WTC11 (cell line): ENCODE measurements at regions not wholly inside any gene's neighbourhood (a gene's known extent, or its start where the extent isn't known, plus 50 kb on each side); places are given as distances from the start of the nearest gene placed in this dataset.

ENCODE experiments used
- ATAC-seq: fragments of 200-7000 bp; cut with Tn5 transposase; 2 replicates; pipeline ENCODE4 v1.10.0; 2021; ENCODE audit warnings: mild to moderate bottlenecking, moderate library complexity
- CTCF ChIA-PET: fragments of 300-600 bp; sonication (Branson Sonifier 250); formaldehyde crosslinking; loops from one replicate; lab custom pipeline; 2021; ENCODE audit warnings: antibody characterized with exemption; lab: Charles Lee
- POLR2A ChIA-PET: fragments of 350-600 bp; sonication (Branson Sonifier 250); formaldehyde crosslinking; loops from one replicate; lab custom pipeline; 2021; ENCODE audit warnings: antibody characterized with exemption; lab: Charles Lee
- DNase-seq: peaks from one replicate; pipeline ENCODE4 v3.0.0; 2021; ENCODE audit warnings: low spot score
- H3K27ac Mint-ChIP-seq: 2 replicates; pipeline ENCODE4 v1.8.0; 2021; ENCODE audit warnings: mixed read lengths
- H3K27me3 Mint-ChIP-seq: 2 replicates; pipeline ENCODE4 v1.8.0; 2021; ENCODE audit warnings: low read depth, mild to moderate bottlenecking, moderate library complexity, mixed read lengths
- H3K36me3 Mint-ChIP-seq: 2 replicates; pipeline ENCODE4 v1.8.0; 2021; ENCODE audit warnings: mixed read lengths
- H3K4me1 Mint-ChIP-seq: 2 replicates; pipeline ENCODE4 v1.8.0; 2022; ENCODE audit warnings: mixed read lengths
- H3K4me3 Mint-ChIP-seq: 2 replicates; pipeline ENCODE4 v1.8.0; 2021; ENCODE audit warnings: mild to moderate bottlenecking, moderate library complexity, mixed read lengths
- H3K9me3 Mint-ChIP-seq: 2 replicates; pipeline ENCODE4 v1.8.0; 2021; ENCODE audit warnings: mixed read lengths
- CREB1 ChIP-seq: sonication (generic); formaldehyde crosslinking; IDR thresholded peaks from 2 replicates; pipeline ENCODE4 v1.8.0; 2023; ENCODE audit warnings: mild to moderate bottlenecking, missing genetic modification reagents
- FOXJ3 ChIP-seq: sonication (generic); formaldehyde crosslinking; IDR thresholded peaks from 2 replicates; pipeline ENCODE4 v1.9.0; 2021; ENCODE audit warnings: missing genetic modification reagents, mild to moderate bottlenecking, borderline replicate concordance
- HMGA2 ChIP-seq: fragments of 250-450 bp; sonication (Bioruptor Pico); IDR thresholded peaks from 2 replicates; pipeline ENCODE4 v1.4.0; 2021; ENCODE audit warnings: mild to moderate bottlenecking, moderate library complexity
- IRF2 ChIP-seq: sonication (generic); formaldehyde crosslinking; IDR thresholded peaks from 2 replicates; pipeline ENCODE4 v1.8.0; 2022; ENCODE audit warnings: low read depth, missing genetic modification reagents, borderline replicate concordance
- JAZF1 ChIP-seq: fragments of 250-450 bp; sonication (Bioruptor Pico); IDR thresholded peaks from 2 replicates; pipeline ENCODE4 v1.9.0; 2021; ENCODE audit warnings: moderate library complexity, mild to moderate bottlenecking, inconsistent platforms
- KAT7 ChIP-seq: sonication (generic); formaldehyde crosslinking; IDR thresholded peaks from 2 replicates; pipeline ENCODE4 v1.8.1; 2023; ENCODE audit warnings: missing genetic modification reagents, mild to moderate bottlenecking, borderline replicate concordance
- MYBL2 ChIP-seq: sonication (generic); formaldehyde crosslinking; IDR thresholded peaks from 2 replicates; pipeline ENCODE4 v1.8.1; 2023; ENCODE audit warnings: mild to moderate bottlenecking, moderate library complexity, missing genetic modification reagents
- RORB ChIP-seq: fragments of 250-450 bp; sonication (Bioruptor Pico); IDR thresholded peaks from 2 replicates; pipeline ENCODE4 v1.9.0; 2021; ENCODE audit warnings: mild to moderate bottlenecking
- ZBTB21 ChIP-seq: sonication (generic); formaldehyde crosslinking; IDR thresholded peaks from 2 replicates; pipeline ENCODE4 v1.8.1; 2023; ENCODE audit warnings: mild to moderate bottlenecking, missing genetic modification reagents, borderline replicate concordance
- ZNF121 ChIP-seq: sonication (generic); formaldehyde crosslinking; IDR thresholded peaks from 2 replicates; pipeline ENCODE4 v1.8.0; 2023; ENCODE audit warnings: missing genetic modification reagents
- ZNF416 ChIP-seq: fragments of 250-450 bp; sonication (Bioruptor Pico); IDR thresholded peaks from 2 replicates; pipeline ENCODE4 v1.9.0; 2021; ENCODE audit warnings: mild to moderate bottlenecking, inconsistent platforms
- TF ChIP-seq, protein P1 (sequence below): sonication (generic); formaldehyde crosslinking; IDR thresholded peaks from 2 replicates; pipeline ENCODE4 v1.8.0; 2023; ENCODE audit warnings: missing genetic modification reagents, mild to moderate bottlenecking, borderline replicate concordance
- TF ChIP-seq, protein P2 (sequence below): sonication (generic); formaldehyde crosslinking; IDR thresholded peaks from 2 replicates; pipeline ENCODE4 v1.8.1; 2022; ENCODE audit warnings: mild to moderate bottlenecking, missing genetic modification reagents, moderate library complexity, borderline replicate concordance
- TF ChIP-seq, protein P3 (sequence below): fragments of 250-450 bp; sonication (Bioruptor Pico); IDR thresholded peaks from 2 replicates; pipeline ENCODE4 v1.9.0; 2021; ENCODE audit warnings: mild to moderate bottlenecking, borderline replicate concordance
- TF ChIP-seq, protein P4 (sequence below): fragments of 250-450 bp; sonication (Bioruptor Pico); IDR thresholded peaks from 2 replicates; pipeline ENCODE4 v1.9.0; 2021; ENCODE audit warnings: mild to moderate bottlenecking
- TF ChIP-seq, protein P5 (sequence below): sonication (generic); formaldehyde crosslinking; IDR thresholded peaks from 2 replicates; pipeline ENCODE4 v1.8.0; 2022; ENCODE audit warnings: mild to moderate bottlenecking, missing genetic modification reagents
- TF ChIP-seq, protein P6 (sequence below): sonication (generic); formaldehyde crosslinking; IDR thresholded peaks from 2 replicates; pipeline ENCODE4 v1.8.1; 2022; ENCODE audit warnings: mild to moderate bottlenecking, moderate library complexity, missing genetic modification reagents
- TF ChIP-seq, protein P7 (sequence below): fragments of 250-450 bp; sonication (Bioruptor Pico); IDR thresholded peaks from 2 replicates; pipeline ENCODE4 v1.9.0; 2021; ENCODE audit warnings: mild to moderate bottlenecking
- TF ChIP-seq, protein P8 (sequence below): sonication (generic); formaldehyde crosslinking; IDR thresholded peaks from 2 replicates; pipeline ENCODE4 v1.8.1; 2022; ENCODE audit warnings: missing genetic modification reagents, borderline replicate concordance

DNA sequence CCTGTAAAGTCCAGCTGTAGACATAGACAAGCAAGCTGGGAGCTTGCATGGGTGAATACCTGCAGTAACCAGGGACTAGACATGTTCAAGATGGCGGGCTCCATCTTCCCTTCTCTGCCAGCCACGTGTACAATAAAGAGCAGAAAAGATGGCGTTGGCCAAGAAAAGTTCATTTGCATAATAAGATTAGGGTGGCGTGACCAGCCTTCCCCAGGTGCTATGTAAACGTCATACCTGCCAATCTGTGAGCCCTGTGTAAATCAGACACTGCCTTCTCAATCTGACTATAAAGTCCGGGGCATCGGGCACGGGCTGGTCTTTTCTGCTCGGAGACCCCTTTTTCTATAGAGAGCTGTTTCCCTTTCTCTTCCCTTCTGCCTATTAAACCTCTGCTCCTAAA is 101.6 kb upstream of the XPO1 start:
- no peak overlapping the region for H3K27ac Mint-ChIP-seq
- no peaks in the 10 kb centered on the region for H3K27me3 Mint-ChIP-seq
- no peak for DNase-seq
- H3K4me3 Mint-ChIP-seq = no peak overlapping the region
- peaks cover 35% of the 10 kb centered on the region for H3K4me1 Mint-ChIP-seq
- ATAC-seq = no peak
- TF ChIP-seq ZNF121 (no peak), HMGA2 (CRISPR knock-in tag) (no peak), CREB1 (no peak), RORB (no peak), JAZF1 (CRISPR knock-in tag) (no peak)
- TF ChIP-seq, protein P1, sequence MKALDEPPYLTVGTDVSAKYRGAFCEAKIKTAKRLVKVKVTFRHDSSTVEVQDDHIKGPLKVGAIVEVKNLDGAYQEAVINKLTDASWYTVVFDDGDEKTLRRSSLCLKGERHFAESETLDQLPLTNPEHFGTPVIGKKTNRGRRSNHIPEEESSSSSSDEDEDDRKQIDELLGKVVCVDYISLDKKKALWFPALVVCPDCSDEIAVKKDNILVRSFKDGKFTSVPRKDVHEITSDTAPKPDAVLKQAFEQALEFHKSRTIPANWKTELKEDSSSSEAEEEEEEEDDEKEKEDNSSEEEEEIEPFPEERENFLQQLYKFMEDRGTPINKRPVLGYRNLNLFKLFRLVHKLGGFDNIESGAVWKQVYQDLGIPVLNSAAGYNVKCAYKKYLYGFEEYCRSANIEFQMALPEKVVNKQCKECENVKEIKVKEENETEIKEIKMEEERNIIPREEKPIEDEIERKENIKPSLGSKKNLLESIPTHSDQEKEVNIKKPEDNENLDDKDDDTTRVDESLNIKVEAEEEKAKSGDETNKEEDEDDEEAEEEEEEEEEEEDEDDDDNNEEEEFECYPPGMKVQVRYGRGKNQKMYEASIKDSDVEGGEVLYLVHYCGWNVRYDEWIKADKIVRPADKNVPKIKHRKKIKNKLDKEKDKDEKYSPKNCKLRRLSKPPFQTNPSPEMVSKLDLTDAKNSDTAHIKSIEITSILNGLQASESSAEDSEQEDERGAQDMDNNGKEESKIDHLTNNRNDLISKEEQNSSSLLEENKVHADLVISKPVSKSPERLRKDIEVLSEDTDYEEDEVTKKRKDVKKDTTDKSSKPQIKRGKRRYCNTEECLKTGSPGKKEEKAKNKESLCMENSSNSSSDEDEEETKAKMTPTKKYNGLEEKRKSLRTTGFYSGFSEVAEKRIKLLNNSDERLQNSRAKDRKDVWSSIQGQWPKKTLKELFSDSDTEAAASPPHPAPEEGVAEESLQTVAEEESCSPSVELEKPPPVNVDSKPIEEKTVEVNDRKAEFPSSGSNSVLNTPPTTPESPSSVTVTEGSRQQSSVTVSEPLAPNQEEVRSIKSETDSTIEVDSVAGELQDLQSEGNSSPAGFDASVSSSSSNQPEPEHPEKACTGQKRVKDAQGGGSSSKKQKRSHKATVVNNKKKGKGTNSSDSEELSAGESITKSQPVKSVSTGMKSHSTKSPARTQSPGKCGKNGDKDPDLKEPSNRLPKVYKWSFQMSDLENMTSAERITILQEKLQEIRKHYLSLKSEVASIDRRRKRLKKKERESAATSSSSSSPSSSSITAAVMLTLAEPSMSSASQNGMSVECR = no peak
- H3K36me3 Mint-ChIP-seq = no peaks in the 10 kb centered on the region
- H3K9me3 Mint-ChIP-seq = no peaks in the 10 kb centered on the region
- ChIA-PET POLR2A (interaction anchor here (1.1 kb wide), 1 partner anchor 101 kb away, joined by 3 read pairs; the partner anchor contains the start of gene XPO1), CTCF (no interaction called here)

DNA sequence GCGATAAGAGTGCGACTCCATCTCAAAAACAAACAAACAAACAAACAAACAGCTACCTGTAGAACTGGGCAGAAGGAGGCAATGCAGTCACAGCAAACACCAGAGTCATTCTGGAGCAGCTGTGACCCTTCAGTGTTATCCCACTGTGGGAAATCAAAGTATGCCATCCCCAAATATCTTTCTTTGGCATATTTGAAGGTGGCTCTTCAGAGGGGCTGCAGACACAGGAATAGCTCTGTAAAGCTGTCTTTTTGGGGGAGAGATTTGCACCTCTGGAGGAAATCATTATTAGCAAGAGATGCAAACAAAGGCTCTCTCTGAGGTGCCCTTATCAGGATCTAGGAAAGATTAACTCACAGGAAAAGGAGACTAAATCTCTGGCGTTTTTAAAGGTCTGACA is 98.5 kb upstream of the XPO1 start:
- Mint-ChIP-seq H3K27ac (no peak overlapping the region), H3K27me3 (no peaks in the 10 kb centered on the region), H3K9me3 (no peaks in the 10 kb centered on the region), H3K4me1 (peaks cover 49% of the 10 kb centered on the region), H3K36me3 (no peaks in the 10 kb centered on the region), H3K4me3 (no peak overlapping the region)
- ChIA-PET CTCF (interaction anchor here (1.3 to 1.4 kb wide), 2 partner anchors 54 to 99 kb away, joined by 3 read pairs; partner anchors contain the start of gene XPO1), POLR2A (no interaction called here)
- no peak for DNase-seq
- no peak for ATAC-seq
- TF ChIP-seq KAT7 (CRISPR knock-in tag) = no peak
- TF ChIP-seq MYBL2 (CRISPR knock-in tag) = no peak
- TF ChIP-seq ZNF416 = no peak
- TF ChIP-seq, protein P2, sequence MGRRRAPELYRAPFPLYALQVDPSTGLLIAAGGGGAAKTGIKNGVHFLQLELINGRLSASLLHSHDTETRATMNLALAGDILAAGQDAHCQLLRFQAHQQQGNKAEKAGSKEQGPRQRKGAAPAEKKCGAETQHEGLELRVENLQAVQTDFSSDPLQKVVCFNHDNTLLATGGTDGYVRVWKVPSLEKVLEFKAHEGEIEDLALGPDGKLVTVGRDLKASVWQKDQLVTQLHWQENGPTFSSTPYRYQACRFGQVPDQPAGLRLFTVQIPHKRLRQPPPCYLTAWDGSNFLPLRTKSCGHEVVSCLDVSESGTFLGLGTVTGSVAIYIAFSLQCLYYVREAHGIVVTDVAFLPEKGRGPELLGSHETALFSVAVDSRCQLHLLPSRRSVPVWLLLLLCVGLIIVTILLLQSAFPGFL (CRISPR knock-in tag) = no peak
- TF ChIP-seq, protein P3, sequence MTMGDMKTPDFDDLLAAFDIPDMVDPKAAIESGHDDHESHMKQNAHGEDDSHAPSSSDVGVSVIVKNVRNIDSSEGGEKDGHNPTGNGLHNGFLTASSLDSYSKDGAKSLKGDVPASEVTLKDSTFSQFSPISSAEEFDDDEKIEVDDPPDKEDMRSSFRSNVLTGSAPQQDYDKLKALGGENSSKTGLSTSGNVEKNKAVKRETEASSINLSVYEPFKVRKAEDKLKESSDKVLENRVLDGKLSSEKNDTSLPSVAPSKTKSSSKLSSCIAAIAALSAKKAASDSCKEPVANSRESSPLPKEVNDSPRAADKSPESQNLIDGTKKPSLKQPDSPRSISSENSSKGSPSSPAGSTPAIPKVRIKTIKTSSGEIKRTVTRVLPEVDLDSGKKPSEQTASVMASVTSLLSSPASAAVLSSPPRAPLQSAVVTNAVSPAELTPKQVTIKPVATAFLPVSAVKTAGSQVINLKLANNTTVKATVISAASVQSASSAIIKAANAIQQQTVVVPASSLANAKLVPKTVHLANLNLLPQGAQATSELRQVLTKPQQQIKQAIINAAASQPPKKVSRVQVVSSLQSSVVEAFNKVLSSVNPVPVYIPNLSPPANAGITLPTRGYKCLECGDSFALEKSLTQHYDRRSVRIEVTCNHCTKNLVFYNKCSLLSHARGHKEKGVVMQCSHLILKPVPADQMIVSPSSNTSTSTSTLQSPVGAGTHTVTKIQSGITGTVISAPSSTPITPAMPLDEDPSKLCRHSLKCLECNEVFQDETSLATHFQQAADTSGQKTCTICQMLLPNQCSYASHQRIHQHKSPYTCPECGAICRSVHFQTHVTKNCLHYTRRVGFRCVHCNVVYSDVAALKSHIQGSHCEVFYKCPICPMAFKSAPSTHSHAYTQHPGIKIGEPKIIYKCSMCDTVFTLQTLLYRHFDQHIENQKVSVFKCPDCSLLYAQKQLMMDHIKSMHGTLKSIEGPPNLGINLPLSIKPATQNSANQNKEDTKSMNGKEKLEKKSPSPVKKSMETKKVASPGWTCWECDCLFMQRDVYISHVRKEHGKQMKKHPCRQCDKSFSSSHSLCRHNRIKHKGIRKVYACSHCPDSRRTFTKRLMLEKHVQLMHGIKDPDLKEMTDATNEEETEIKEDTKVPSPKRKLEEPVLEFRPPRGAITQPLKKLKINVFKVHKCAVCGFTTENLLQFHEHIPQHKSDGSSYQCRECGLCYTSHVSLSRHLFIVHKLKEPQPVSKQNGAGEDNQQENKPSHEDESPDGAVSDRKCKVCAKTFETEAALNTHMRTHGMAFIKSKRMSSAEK (CRISPR knock-in tag) = no peak
- TF ChIP-seq, protein P4, sequence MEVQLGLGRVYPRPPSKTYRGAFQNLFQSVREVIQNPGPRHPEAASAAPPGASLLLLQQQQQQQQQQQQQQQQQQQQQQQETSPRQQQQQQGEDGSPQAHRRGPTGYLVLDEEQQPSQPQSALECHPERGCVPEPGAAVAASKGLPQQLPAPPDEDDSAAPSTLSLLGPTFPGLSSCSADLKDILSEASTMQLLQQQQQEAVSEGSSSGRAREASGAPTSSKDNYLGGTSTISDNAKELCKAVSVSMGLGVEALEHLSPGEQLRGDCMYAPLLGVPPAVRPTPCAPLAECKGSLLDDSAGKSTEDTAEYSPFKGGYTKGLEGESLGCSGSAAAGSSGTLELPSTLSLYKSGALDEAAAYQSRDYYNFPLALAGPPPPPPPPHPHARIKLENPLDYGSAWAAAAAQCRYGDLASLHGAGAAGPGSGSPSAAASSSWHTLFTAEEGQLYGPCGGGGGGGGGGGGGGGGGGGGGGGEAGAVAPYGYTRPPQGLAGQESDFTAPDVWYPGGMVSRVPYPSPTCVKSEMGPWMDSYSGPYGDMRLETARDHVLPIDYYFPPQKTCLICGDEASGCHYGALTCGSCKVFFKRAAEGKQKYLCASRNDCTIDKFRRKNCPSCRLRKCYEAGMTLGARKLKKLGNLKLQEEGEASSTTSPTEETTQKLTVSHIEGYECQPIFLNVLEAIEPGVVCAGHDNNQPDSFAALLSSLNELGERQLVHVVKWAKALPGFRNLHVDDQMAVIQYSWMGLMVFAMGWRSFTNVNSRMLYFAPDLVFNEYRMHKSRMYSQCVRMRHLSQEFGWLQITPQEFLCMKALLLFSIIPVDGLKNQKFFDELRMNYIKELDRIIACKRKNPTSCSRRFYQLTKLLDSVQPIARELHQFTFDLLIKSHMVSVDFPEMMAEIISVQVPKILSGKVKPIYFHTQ (CRISPR knock-in tag) = no peak
- TF ChIP-seq IRF2 (CRISPR knock-in tag) = no peak
- TF ChIP-seq, protein P5, sequence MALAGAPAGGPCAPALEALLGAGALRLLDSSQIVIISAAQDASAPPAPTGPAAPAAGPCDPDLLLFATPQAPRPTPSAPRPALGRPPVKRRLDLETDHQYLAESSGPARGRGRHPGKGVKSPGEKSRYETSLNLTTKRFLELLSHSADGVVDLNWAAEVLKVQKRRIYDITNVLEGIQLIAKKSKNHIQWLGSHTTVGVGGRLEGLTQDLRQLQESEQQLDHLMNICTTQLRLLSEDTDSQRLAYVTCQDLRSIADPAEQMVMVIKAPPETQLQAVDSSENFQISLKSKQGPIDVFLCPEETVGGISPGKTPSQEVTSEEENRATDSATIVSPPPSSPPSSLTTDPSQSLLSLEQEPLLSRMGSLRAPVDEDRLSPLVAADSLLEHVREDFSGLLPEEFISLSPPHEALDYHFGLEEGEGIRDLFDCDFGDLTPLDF (CRISPR knock-in tag) = no peak
- TF ChIP-seq FOXJ3 (CRISPR knock-in tag) = no peak
- TF ChIP-seq, protein P6, sequence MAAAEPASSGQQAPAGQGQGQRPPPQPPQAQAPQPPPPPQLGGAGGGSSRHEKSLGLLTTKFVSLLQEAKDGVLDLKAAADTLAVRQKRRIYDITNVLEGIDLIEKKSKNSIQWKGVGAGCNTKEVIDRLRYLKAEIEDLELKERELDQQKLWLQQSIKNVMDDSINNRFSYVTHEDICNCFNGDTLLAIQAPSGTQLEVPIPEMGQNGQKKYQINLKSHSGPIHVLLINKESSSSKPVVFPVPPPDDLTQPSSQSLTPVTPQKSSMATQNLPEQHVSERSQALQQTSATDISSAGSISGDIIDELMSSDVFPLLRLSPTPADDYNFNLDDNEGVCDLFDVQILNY (CRISPR knock-in tag) = no peak
- TF ChIP-seq ZBTB21 (CRISPR knock-in tag) = no peak
- TF ChIP-seq, protein P7, sequence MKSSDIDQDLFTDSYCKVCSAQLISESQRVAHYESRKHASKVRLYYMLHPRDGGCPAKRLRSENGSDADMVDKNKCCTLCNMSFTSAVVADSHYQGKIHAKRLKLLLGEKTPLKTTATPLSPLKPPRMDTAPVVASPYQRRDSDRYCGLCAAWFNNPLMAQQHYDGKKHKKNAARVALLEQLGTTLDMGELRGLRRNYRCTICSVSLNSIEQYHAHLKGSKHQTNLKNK (CRISPR knock-in tag) = no peak
- TF ChIP-seq, protein P8, sequence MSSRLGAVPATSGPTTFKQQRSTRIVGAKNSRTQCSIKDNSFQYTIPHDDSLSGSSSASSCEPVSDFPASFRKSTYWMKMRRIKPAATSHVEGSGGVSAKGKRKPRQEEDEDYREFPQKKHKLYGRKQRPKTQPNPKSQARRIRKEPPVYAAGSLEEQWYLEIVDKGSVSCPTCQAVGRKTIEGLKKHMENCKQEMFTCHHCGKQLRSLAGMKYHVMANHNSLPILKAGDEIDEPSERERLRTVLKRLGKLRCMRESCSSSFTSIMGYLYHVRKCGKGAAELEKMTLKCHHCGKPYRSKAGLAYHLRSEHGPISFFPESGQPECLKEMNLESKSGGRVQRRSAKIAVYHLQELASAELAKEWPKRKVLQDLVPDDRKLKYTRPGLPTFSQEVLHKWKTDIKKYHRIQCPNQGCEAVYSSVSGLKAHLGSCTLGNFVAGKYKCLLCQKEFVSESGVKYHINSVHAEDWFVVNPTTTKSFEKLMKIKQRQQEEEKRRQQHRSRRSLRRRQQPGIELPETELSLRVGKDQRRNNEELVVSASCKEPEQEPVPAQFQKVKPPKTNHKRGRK (CRISPR knock-in tag) = no peak
